ENCODE measurements at regions not wholly inside any gene's neighbourhood (a gene's known extent, or its start where the extent isn't known, plus 50 kb on each side); places are given as distances from the start of the nearest gene placed in this dataset.

- DNase-seq = no peak
Observed at GRCh38 chr5:2222246-2222992, 339.7 kb upstream of the IRX4 start.

DNA sequence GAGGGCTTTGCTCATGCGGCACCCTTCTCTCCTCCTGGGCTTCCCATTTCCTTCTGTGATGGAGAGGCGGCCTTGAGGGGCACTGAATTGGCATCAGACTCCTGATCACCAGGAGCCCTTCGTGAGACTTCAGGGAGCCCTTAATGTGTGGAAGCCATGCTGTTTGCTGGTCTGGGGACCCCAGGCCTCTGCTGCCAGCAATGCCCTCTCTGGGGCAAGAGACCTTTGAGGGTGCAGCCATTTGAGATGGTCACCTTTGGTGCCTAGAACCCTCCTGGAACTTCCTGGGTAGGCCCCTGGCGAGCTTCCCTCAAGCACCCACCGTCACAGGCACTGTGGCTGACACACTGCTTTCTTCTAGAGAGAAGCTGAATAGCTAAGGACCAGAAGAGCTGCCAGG lies 338.7 kb upstream of the IRX4 start:
- no peak for DNase-seq

DNA sequence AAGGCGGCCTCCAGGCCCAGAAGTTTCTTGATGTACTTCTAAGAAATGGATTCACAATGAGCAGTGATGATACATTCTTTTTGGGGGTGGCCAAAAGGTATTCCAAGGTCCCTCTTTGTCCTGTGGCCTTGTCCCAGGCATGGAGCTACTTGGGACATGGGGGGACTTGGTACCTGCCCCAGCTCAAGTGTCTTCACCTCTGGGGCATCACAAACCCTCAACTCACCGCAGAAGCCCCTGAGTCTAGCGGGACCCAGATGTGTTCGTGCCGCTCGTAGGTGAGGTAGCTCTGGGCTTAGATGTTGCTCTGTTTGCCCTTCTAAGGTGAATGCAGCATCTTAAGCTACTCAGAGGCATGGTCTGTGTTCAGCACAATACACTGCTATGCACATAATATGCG lies 338.0 kb upstream of the IRX4 start:
- DNase-seq = no peak

DNA sequence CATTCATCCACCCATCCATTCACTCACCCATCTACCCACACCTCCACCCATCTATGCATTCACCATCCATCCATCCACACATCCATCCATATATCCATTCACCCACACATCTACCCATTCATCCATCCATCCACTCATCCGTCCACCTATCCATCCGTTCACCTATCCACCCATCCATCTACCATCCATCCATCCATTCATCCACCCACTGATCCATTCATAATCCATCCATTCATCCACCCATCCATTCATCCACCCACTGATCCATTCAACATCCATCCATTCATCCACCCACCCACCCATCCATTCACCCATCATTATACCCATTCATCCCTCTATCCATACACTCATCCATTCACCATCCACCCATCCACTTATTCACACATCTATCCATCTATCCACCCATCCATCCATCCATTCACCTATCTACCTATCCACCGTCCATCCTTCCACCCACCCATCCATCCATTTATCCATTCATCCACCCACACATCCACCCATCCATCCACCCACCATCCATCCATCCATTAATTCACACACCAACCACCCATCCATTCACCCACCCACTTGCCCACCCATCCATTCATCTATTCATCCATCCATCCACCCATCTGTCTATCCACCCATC lies 336.5 kb upstream of the IRX4 start:
- no peak for DNase-seq

GRCh38 chr5:2217219-2217618 lies 334.5 kb upstream of the IRX4 start:
- no peak for DNase-seq

GRCh38 chr5:2214910-2215590 lies 332.3 kb upstream of the IRX4 start:
- DNase-seq = no peak

DNA sequence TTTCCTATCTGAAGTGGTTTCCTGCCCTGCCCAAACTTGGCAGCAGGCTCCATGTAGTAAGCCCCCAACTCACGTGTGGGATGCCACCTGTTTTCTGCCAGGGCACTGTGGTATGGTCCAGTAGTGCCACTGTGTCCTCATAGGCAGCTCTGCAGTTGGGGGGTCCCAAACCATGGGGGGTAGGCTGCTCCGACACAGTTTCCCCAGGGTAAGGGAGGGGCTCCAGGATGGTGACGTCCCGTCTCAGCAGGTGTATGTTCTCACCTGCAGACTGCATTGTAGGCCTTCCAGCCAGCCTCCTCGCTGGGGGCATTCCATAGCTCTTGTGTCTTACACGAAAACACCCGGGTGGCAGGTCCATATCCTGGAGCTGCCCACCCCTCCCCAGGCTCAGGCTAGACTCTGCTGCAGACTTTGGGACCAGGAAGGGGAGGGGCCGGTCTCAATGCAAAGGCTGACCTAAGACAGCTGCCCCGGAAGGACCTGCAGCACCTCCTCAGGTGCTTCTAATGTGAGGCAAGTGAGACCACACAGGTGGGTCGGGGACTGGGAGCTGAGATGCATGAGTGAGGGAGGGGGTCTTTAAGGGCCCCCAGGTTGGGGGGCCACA lies 330.5 kb upstream of the IRX4 start:
- no peak for DNase-seq

DNA sequence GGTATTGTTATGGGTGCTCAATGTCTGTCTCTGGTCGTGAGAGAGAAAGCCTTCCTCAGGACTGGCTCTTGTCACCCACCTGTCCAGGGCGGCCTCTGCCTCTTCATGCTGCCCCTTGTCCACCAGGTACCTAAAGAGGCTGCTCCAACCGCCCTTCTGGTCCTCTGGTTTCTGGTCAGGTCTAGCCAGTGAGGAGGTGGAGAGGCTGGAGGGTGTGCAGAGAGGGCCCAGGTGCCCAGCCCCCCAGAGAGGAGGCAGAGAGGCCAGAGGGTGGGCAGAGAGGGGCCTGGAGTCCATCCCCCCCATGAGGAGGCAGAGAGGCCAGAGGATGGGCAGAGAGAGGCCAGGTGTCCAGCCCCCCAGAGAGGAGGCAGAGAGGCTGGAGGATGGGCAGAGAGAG lies 329.8 kb upstream of the IRX4 start:
- no peak for DNase-seq

- no peak for DNase-seq
Observed at GRCh38 chr5:2208239-2208544, 325.5 kb upstream of the IRX4 start.

- no peak for DNase-seq
Observed at GRCh38 chr5:2207416-2208238, 324.9 kb upstream of the IRX4 start.

GRCh38 chr5:2207109-2207399 lies 324.3 kb upstream of the IRX4 start:
- no peak for DNase-seq

DNA sequence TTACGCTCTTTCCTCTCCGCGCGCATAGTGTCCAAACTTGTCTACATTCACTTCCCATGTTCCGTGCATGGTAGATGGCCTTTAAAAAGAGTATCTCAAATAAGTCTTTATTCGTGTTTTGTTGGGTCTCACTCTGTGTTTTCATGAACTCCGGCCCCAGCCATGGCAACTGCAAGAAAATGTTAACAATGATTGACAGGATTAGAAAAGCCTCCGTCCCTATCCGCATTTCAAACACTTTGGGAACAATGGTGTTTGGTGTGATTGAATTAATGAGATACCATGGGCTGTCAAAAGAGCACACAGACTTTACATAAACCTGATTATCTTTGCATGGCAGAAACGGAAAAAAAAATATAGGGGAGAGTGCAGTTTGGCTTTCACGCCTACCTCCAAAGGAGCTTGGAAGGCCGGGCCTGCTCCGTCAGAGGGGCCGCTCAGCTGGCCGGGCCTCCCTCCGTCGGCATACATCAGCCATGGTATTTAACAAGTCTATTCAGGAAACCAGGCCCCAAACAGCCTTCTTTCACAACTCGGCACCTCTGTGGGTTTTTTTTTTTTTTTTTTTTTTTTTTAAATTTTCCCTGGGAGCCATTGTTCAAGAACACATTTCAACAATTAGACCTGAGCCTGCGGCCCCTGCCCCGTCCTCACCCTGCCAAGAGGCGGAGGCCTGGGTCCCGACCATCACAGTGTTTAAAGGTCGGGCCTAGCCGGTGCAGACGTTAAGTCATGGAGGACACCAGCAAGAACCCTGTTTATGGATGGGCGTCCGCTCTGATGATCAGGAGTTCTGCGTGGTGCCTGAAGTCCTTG lies 323.8 kb upstream of the IRX4 start:
- no peak for DNase-seq

- DNase-seq = no peak
Observed at GRCh38 chr5:2205596-2206226, 323.0 kb upstream of the IRX4 start.

DNA sequence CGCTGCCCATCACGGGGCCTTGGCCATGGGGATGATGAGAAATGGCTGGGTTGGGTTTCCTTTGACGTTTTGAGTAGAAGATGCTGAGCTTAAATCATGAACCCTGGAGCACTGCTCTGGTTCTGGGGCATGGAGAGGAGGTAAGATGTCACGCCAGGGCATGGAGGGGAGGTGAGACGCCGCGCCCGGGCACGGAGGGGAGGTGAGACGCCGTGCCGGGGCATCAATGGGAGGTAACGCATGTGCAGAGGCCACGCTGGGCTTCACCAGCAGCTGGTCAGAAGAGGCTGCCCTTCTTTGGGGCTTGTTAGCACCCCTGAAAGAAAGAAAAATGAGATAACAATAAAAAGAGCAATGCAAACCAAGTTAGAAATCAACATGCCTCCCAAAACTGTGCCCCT lies 322.5 kb upstream of the IRX4 start:
- DNase-seq = no peak

- DNase-seq = no peak
Observed at GRCh38 chr5:2204366-2205184, 321.9 kb upstream of the IRX4 start.

- DNase-seq = no peak
Observed at GRCh38 chr5:2203774-2204173, 321.0 kb upstream of the IRX4 start.

- no peak for DNase-seq
Observed at GRCh38 chr5:2201832-2202231, 319.1 kb upstream of the IRX4 start.

DNA sequence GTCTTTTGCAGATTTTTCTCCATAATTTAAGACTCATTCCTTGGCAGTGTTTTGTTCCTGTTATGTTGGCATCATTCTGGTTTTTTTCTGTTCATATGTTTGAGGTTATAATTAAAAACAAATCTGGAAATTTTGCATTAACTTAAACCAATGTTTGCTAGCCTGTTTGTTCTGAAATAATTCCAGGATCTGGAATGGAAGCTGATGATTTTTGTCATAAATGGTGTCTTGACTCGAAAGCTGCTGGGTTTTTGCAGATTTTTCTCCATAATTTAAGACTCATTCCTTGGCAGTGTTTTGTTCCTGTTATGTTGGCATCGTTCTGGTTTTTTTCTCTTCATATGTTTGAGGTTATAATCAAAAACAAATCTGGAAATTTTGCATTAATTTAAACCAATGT lies 318.7 kb upstream of the IRX4 start:
- no peak for DNase-seq

DNA sequence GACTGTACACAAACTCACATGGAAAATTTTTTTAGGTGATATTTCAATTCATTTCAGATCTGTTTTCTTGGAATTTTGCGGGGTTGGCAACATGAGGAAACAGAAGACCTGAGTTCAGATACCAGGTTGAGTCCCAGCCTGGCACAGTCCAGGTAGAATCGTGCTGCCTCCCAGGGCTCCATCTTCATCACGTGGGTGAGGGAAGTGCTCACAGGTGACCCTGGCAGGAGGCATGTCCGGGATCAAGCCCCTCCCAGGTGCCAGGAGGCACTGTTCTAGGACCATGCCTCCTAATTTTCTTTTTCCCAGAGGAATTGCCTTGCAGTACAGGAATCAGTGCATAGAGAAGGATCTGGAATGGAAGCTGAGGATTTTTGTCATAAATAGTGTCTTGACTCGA lies 318.3 kb upstream of the IRX4 start:
- DNase-seq = no peak

DNA sequence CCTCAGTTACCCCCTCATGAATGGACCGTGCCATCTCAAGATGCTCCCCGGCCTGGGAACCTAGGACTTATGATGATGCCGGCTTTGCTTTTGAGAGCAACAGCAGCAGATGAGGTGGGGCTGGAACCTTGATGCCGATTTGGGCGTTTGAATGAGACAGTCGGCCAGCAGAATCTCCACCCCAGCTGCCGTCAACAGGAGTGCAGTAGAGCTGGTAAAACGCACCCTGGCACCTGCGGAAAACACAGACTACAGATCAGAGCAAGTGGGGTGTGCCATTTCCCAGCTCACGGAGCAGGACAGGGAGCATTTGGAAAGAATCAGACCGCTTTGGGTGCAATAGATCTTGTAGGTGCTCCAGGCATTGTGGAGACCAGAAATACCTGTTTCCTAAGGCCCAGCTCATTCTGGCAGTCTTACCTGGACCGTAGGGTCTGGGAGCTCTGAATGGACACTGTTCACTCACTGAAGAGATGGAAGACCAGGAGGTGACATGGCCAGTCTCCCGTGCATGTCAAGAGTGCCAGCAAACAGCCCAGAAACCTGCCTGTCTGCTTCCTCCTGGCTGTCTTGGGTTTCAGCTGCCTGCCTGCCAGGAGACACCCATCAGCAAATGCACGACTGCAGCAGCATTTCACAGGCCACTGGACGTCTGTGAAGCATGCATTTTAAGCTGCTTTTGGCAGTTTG lies 317.7 kb upstream of the IRX4 start:
- DNase-seq = no peak

All from inflammatory macrophage treated with lipopolysaccharide for 1 hour (primary cell).